SW 1271 (cell line): ENCODE measurements at regions not wholly inside any gene's neighbourhood (a gene's known extent, or its start where the extent isn't known, plus 50 kb on each side); places are given as distances from the start of the nearest gene placed in this dataset.
"Not testable (repeated sequence)": the region's sequence is repeated elsewhere in the genome, so short reads cannot be mapped to it uniquely, and the experiment has no call there.

Experiments used
- DNase-seq, 2 experiments: peaks; one replicate each; lab custom pipeline; 2025; lab: John Stamatoyannopoulos, UW

DNA sequence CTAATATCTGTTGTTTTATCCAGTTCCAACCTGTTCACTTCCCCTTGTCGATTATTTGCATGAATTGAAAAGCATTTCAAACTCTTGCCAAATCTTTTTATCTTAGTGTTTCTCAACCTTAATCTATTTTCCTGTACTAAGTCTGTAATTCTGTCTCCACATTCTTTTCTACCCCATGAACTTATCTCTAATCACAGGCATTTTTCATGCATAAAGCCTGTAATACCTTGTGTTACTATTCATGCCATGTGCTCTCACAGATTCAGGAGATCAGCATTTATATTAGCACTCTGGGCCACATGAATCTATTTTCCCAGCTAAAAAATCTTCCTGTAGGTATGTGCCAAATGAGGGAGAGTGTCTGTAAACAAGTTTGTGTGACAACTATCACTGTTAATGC is 1360.9 kb downstream of the STIM2 start:
- DNase-seq: no peak

DNA sequence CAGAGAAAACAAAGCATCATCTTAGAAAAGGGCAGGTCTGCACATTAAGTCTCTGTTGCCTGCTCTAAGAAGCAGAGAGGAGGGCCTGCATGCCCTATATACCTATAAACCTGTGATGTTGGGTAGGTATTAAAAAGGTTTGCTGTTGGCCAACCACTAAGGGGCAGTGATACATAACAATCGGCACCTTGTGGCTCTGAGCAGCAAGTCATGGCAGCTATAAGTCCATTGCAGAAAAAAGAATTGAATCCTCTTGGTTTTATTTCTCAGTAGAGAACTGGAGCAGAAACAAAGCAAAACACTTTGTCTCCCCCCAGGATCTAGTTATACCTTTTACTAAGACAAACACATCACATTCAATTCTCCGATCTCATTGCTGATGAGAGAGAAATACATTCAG is 1364.4 kb downstream of the STIM2 start:
- peak in 1 of 2 experiments; percentile 18 for DNase-seq

DNA sequence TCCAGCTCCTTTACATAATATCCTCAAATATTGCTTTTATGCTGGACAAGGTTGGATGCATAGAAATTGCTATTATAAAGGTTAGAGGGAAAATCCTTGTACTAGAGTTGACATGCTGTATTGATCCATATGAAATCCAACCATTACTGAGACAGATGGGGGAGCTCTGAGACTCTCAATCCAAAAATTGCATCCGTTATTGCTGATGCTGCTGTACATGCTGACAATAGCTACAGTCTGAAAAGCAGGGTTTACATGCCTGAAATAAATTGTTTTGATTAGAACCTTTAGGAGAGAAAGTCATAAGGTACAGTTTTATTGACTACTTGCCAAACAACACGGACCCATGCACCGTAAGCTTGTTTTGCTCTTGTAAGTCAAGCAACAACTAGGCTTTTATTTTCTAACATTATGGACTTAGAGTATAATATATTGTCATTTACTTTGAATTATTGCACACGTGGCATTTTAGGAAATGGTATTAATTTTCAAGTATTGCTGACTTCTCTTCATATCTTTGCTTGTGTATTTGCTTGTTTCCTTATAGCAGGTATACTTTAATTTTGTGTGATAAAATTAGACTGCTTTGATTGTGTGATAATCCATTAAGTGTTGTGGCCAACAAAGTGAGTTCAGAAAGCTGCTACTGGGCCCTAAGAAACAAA is 1365.2 kb downstream of the STIM2 start:
- DNase-seq: no peak

DNA sequence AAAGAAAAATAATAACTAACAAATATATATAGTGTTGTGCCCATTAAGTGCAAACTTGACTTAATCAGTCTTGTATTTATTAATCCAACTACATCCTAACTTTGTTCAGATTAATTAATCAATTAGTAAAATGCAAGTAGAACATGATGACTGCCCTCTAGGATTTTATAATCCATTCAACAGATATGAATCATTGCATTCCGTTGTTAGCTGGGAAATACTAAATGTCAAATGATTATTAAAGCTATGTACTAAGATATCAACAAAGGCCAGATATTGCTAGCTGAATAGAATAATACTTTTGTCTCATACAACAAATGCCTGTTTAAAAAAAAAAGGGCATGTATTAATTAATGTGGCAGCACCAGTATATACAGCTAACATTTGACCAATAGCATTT is 1366.3 kb downstream of the STIM2 start:
- no peak for DNase-seq

DNA sequence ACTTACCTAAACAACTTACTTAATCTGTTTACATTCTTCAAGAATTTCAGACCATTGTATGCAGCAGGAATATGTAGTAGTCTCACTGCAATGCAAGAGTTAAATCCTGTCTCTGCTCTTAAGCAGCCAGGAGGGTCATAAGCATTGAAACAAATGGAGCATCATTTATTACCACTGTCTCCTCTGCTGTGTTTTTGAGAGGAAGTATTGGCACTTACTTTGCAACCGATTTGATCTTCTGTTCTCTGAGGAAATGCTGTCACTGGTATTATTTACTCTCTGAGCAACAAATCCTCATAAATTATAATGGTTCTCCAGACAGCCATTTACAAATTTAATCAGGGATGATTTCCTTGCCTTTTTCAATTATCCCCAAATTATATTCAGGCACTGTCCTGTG is 1367.1 kb downstream of the STIM2 start:
- no peak for DNase-seq

DNA sequence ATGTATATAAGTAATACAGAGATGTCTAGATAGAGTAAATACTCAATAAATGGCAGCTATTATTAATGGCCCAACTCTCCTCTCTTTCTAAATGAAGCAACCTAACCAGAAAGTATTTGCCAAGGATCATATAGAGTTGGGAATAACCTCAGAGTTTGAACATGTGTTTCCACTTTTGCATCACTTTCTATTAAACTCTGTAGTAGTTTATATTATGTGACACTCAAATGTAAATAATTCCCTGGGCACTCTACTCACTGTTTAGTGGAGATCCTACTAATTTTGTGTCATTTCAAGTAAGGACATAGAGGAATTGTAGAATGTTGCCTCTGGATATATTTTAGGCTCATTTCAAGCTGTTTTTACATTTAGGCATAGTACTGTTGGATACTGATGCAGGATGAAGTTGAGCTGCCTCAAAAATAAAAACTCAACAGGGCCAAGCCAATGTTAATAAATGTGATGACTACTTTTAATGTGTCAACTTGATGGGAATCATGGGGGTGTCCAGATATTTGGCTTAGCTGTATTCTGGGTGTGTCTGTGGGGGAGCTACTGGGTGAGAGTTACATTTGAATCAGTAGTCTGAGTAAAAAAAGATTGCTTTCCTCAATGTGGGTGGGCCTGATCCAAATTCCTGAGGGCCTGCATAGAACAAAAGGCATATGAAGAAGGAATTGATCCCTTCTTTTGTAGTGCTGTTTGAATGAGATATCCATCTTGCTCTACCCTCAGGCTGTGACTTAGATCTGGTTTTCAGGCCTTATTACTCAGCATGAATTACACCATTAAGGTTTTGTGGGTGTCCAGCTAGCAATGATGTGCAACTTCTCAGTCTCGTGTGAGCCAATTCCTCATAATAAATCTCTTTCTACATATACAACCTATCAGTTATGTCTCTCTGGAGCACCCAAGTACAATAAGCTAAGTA is 1368.2 kb downstream of the STIM2 start:
- DNase-seq: no peak

DNA sequence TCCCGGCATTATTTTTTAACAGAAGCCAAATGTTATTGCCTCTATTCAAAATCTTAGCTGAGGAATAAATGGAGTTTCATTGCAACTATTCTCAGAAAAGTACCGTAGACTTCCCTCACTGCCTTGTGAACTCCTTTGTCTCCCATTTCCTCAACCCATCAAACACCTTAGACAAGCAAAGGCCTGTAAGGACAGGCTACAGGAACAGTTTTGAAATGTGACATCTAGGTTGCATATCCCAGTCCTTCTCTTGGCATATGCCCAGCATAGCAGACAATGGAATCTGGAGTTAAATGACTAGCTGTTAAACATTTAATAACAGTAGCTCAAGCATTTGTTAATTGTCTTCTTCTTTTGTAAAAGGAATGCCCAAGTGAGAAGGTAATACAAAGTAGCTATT is 1371.7 kb downstream of the STIM2 start:
- DNase-seq: no peak

DNA sequence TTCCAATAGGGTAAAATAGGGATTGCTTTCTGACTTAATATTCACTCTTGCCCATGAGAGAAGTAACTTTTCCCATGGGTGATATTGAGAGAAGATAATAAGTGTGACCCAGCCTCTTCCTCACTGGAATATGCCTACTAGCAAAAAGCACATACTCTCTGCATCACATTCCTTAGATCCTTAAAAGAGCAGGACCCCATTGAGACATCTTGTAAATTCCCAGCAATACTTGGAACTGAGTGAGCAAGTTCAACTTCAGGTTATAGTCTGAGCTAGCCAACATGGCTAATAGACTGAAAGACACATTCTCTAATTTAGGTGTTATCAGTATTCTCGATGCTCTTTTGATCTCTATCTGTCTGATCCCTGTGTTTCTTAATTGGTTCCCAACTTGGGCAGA is 1372.3 kb downstream of the STIM2 start:
- no peak for DNase-seq

DNA sequence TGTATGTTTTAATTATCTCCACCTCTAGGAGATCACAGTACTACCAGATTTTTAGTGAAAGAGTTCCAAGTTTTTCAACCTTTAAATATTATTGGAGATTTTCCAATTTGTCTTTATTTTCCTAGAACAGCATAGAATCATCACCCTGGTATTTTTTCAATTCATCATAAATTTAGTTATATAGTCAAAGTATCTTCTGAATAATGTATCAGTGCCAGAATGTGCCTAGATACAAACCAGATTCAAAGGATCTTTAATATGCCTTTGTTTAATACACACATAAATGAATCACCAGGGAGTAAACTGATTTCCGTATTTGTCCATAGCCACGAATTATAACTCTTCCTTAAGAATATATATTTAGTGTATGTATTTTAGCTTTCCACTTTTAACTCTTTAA is 1373.1 kb downstream of the STIM2 start:
- DNase-seq: no peak

DNA sequence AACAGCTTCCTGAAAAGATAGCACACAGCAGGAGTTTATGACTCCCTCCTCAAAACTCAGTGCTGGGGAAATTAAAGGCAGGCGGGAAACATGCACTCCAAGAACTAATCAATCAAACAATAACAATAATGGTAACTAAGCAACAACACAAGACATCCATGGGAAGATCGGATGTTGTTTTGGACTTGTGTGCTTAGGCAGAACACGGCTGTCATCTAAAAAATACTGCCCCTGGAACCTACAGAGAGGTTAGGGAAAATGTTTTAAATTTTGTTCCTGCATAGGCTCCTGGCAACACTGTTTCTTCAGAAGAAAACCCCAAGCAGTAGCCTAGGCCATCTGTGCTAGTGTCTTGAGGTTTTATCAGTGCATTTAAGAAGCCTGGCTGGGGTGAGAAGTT is 1378.2 kb downstream of the STIM2 start:
- DNase-seq: no peak

DNA sequence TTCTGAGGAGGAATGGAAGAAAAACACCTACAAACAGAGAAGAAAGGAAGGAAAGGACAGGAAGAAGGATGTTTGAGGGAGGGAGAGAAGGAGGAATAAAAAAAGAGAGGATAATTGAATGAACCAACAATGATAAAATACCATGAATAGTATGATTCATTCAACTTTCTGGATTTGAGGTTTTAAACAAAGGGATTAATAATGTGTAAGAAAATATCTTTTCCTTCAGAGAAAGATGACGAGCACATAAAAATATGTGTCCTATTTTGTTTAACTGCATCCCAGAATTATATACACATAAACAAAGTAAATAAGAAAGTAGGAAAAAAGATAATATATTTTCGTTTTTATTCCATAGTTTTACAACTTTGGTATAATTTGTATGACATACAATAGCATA is 1380.4 kb downstream of the STIM2 start:
- DNase-seq: no peak

DNA sequence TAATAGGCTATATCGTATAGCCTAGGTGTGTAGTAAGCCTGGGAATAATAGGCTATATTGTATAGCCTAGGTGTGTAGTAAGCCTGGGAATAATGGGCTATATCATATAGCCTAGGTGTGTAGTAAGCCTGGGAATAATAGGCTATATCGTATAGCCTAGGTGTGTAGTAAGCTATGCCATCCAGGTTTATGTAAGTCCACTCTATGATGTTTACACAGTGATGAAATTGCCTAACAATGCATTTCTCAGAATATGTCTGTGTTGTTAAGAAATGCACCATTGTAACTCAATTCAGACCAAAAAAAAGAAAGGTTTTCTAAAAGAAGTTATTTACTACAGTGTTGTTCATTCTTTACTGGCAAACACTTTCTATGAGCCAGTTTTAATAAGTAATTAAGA is 1387.2 kb downstream of the STIM2 start:
- DNase-seq: no peak

DNA sequence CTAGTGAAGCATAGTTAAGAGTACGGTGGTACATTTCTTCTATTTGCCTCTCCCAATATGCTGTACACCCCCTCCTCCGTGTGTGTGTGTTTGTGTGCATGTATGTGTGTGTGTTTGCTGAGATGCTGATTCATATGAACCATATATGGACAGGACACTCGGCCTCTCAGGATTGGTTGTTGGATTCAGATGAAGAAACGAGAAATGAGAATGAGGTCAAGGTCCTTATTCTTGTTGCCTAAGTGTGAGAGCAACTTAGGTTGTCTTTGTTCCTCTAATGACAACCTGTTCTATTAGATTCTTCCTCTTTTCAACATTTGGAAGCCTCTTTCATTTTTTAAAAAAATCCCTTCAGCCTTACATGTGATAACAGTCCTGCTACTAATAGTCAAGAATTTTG is 1387.6 kb downstream of the STIM2 start:
- DNase-seq: no peak

DNA sequence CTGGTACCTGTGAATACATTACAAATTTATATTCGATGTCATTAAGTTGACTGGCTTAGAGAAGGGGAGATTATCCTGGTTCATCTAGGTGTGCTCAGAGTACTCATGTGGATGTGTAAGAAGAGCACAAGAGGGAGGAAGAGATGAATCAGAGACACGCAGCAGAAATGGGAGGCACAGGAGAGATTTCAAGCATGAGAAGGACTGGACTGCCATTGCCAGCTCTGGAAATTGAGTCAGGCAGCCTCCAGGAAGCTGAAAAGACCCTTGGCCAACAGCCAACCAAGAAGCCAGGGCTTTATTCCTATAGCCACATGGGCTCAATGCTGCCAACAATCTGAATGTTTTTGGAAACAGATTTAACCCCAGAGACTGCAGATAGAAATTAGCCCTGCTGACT is 1390.0 kb downstream of the STIM2 start:
- no peak for DNase-seq

DNA sequence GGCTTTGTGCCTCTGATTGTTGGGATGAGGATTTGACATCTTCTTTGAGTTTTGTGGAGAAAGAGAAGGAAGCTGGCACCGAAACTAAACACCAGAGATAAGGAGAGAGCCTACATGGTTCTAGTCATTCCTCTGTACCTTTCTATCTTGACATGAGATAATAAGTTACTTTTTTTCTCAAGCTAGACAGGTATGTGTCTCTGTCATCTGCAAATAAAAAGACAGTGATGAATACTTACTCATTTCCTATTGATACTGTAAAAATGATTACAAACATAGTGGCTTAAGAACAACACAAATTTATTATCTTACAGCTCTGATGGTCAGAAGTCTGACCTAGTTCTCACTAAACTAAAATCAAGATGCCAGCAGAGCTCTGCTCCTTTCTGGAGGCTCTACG is 1391.2 kb downstream of the STIM2 start:
- DNase-seq: no peak

DNA sequence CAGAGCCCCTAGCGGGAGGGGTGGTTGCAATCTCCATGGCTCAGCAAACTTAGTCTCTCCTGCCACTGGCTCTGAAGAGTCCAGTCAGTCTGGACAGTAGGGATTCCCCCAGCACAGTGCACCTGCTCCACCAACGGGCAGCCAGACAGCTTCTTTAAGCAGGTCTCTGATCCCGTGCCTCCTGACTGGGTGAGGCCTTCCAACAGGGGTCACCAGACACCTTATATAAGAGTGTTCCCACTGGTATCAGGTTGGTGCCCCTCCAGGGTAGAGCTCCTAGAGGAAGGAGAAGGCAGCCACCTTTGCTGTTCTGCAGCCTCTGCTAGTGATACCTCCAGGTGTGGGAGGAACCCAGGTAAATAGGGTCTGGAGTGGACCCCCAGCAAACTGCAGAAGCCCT is 1393.4 kb downstream of the STIM2 start:
- no peak for DNase-seq

DNA sequence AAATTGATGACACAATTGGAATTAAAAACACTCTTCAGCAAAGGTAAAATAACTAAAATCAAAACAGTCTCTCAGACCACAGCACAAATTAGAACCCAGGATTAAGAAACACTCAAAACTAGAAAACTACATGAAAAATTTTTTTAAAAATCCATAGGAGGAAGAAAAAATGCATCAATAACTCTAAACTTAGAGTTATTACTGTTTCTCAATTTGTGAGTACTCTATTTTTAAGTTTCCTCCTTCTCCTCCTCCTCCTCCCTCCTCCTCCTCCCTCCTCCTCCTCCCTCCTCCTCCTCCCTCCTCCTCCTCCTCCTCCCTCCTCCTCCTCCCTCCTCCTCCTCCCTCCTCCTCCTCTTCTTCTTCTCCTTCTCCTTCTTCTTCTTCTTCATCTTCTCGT is 1395.7 kb downstream of the STIM2 start:
- DNase-seq: no peak

DNA sequence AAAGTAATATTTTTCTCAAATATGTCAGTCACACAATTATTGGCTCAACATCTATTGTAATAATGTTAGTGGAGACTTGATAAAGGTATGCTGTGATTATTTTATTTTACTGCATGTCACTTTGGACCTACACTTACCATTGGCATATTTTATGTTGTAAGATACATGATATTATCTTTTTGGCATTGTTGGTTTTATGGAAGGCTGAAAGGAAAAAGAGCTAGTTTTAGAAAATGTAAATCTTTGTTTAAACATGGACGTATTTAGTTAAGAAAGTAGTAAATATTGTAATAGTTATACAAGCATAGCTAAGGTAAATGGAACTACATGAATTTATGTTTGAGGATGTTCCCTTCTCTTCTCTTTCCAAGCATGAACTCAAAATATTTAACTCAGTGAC is 1399.3 kb downstream of the STIM2 start:
- no peak for DNase-seq

DNA sequence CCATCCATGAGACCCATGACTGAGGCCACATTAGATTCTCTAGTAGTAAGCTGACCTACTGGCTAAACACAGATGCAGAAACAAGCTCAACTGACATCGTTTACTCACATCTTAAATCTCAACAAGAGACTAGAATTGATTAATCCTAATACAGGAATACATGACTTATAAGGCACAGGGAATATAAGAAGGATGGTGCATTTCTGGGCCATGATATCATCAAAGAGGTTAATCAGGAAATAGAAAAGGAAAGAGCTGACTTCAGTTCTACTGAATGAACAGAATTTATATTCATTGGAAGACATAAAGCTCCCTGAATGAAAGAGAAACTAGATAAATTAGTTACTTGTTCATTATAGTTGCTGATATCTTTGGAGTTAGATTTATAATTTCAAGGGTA is 1406.5 kb downstream of the STIM2 start:
- no peak for DNase-seq

DNA sequence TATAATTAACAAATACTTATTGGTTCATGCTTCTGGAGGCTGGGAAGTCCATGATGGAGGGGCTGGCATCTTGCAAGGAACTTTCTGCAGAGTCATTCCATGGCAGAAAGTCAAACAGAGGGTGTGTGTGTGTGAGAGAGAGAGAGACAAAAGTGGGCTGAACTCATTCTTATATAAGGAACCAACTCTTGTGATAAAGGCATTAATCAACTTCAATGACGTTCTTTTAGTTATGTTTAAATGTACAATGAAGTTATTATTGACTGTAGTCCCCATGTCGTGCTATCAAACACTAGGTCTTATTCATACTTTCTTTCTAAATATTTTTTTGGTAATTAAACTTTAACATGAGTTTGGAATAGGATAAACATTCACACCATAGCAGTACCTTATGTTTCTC is 1408.8 kb downstream of the STIM2 start:
- no peak for DNase-seq

DNA sequence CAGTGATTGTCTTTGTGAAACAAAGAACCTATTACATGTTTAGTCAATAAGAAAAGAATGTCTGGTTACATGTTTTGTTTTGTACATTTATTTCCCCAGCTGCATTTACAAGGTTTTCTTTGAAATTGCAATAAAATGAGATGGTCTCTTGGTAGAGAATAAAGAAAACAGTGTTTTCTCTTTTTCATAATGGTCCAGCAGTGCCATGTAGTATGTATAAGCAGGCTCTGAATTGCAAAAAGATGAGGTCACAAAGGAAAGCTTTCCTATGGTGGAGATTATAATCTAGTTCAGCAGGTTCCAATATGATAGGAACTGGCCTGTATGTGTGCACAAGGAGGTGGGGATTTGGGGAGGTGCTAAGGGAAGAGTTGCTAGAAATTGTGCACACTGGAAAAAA is 1417.3 kb downstream of the STIM2 start:
- DNase-seq: no peak

DNA sequence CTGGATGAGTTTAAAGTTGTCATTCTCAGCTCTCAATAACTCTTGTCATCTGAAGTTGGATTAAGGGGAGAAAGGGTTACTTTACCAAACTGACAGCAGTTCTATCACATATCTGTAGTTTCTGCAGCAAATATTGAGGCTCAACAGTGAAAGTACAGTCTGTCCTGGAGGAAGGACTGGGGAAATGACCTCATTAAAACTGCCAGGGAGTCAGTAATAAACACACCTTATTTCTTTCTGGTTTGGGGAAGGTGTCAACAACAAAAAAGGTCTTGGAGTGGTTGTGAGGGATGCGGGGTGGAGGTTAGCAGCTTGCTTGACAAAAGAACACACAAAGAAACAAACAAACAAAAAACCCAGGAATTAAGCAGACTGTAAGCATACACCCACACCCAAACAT is 1418.0 kb downstream of the STIM2 start:
- DNase-seq: no peak

DNA sequence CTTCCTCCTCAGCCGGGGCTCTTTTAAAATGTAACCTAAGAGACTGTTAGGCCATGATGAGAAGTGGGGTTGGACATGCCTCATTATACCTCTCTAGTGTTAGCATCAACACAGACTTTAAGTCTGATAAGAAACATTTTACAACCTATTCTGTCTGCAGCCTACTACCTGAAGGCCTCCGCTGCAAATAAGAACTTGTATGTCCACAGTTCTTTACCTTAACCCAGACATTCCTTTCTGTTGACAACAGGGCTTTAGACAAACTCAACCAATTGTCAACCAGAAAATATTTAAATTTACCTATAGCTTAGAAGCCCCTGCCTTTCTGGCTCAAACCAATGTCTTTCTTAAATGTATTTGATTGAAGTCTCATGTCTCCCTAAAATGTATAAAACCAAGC is 1418.6 kb downstream of the STIM2 start:
- no peak for DNase-seq

DNA sequence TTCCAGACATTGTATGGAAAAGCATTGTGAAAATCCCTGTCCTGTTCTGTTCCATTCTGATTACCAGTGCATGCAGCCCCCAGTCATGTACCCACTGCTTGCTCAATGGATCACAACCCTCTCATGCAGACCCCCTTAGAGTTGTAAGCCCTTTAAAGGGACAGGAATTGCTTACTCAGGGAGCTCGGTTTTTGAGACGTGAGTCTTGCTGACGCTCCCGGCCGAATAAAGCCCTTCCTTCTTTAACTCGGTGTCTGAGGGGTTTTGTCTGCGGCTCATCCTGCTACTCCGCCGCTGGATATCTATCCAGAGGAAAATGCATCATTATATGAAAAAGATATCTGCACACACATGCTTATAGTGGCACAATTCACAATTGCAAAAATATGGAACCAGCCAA is 1425.6 kb downstream of the STIM2 start:
- DNase-seq: not testable (repeated sequence)
